GM23248 (cell line): ENCODE measurements at regions not wholly inside any gene's neighbourhood (a gene's known extent, or its start where the extent isn't known, plus 50 kb on each side); places are given as distances from the start of the nearest gene placed in this dataset.

ENCODE experiments used
- EZH2 ChIP-seq: fragments of 200-600 bp; sonication (generic); IDR thresholded peaks from 2 replicates; pipeline ENCODE4 v1.6.1; 2018; ENCODE audit warnings: antibody characterized with exemption, mild to moderate bottlenecking; ENCODE audit not compliant: insufficient read depth, poor library complexity, severe bottlenecking
- EZH2phosphoT487 ChIP-seq: fragments of 200-600 bp; sonication (generic); IDR thresholded peaks from 2 replicates; pipeline ENCODE4 v1.6.1; 2018; ENCODE audit warnings: antibody characterized with exemption, moderate library complexity, mild to moderate bottlenecking, low read depth; ENCODE audit not compliant: insufficient read depth

DNA sequence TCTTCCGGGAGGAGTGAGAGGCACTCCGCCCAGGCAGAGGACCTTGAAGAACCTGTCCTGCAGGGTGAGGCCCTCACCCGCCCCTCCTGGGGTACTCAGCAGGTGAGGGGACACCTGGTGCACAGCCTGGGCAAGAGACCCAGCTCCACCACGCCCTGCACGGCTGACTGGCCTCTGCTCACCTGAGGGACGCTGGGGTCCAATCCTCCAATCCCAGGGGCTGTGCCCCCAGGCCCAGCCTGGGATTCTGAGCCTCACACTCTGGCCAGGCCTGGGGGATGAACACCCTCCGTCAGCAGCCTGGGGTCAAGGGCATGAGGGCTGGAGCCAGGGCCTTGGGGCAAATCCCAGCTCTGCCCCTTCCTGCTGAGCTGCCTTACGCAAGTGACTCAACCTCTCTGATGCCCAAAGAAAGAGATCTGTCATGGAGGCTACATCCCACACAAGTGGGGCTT is 149.9 kb upstream of the PTPN1 start:
- TF ChIP-seq EZH2phosphoT487: no peak
- no peak for TF ChIP-seq EZH2
